ENCODE measurements at regions not wholly inside any gene's neighbourhood (a gene's known extent, or its start where the extent isn't known, plus 50 kb on each side); places are given as distances from the start of the nearest gene placed in this dataset.
"Not testable (repeated sequence)": the region's sequence is repeated elsewhere in the genome, so short reads cannot be mapped to it uniquely, and the experiment has no call there.

DNA sequence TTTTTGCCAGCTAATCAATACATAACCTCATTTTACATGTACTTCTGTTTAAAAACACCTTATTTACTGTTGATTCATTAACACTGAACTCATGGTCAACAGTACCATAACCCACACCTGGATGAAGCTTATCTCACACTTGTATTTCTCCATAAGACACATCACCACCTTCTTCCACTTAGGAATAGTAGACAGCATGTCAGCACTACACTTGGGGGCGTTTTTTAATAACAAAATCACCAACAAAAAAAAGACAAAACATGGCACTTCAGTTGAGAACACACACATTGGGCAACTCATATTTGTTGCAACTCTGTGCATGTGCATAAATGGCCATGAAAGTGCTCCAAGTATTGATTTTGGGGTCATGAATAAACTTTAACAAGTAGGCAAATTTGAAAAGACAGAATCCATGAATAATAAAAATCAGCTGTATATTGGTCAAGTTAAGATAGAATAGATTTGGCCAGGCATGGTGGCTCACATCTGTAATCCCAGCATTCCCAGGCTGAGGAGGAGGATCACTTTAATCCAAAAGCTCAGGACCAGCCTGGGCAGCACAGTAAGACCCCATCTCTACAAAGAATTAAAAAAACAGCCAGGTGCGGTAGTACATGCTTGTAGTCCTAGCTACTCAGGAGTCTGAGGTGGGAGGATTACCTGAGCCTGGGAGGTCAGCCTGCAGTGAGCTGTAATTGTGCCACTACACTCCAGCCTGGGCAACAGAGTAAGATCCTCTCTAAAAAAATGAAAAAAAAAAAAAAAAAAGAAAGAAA lies 84.4 kb upstream of the SRD5A2 start:
- H3K27ac ChIP-seq (ENCODE audit: low read depth in 1 of 3, low read length in 2 of 3): no peak overlapping the region
- H3K27me3 ChIP-seq (ENCODE audit: control insufficient read depth in 3 of 3, insufficient read depth in 3 of 3, low read length in 3 of 3): no peaks in the 10 kb centered on the region
- DNase-seq (no peak), FAIRE-seq (no peak)
- 78 to 88% (median 79%) methylated on average over 2 of the region's 2 CpGs for WGBS, 3 donors
- no peak overlapping the region for H3K4me3 ChIP-seq (ENCODE audit: low read depth in 1 of 3, low read length in 3 of 3)
- no peaks in the 10 kb centered on the region for H3K36me3 ChIP-seq (ENCODE audit: control insufficient read depth in 3 of 3, insufficient read depth in 2 of 3, low read depth in 1 of 3, low read length in 3 of 3)
- H3K9me3 ChIP-seq (ENCODE audit: control insufficient read depth in 2 of 2, insufficient read depth in 1 of 2, low read depth in 1 of 2, low read length in 1 of 2): peaks cover 0 to 7% of the 10 kb centered on the region in 2 donors
- H3K4me1 ChIP-seq (ENCODE audit: control insufficient read depth in 3 of 3, insufficient read depth in 2 of 3, low read depth in 1 of 3, low read length in 2 of 3): no peaks in the 10 kb centered on the region

GRCh38 chr2:31660812-31661335 lies 80.1 kb upstream of the SRD5A2 start:
- Histone ChIP-seq H3K9me3 (ENCODE audit: control insufficient read depth in 2 of 2, insufficient read depth in 1 of 2, low read depth in 1 of 2, low read length in 1 of 2) (peaks cover 0 to 7% of the 10 kb centered on the region in 2 donors), H3K27ac (ENCODE audit: low read depth in 1 of 3, low read length in 2 of 3) (no peak overlapping the region), H3K27me3 (ENCODE audit: control insufficient read depth in 3 of 3, insufficient read depth in 3 of 3, low read length in 3 of 3) (no peaks in the 10 kb centered on the region), H3K36me3 (ENCODE audit: control insufficient read depth in 3 of 3, insufficient read depth in 2 of 3, low read depth in 1 of 3, low read length in 3 of 3) (no peaks in the 10 kb centered on the region), H3K4me3 (ENCODE audit: low read depth in 1 of 3, low read length in 3 of 3) (no peak overlapping the region), H3K4me1 (ENCODE audit: control insufficient read depth in 3 of 3, insufficient read depth in 2 of 3, low read depth in 1 of 3, low read length in 2 of 3) (no peaks in the 10 kb centered on the region)
- FAIRE-seq (no peak), DNase-seq (no peak)
- 64 to 69% (median 65%) methylated on average over 2 of the region's 2 CpGs for WGBS, 3 donors

GRCh38 chr2:31660165-31660564 lies 79.4 kb upstream of the SRD5A2 start:
- Histone ChIP-seq H3K4me1 (ENCODE audit: control insufficient read depth in 3 of 3, insufficient read depth in 2 of 3, low read depth in 1 of 3, low read length in 2 of 3) (no peaks in the 10 kb centered on the region), H3K4me3 (ENCODE audit: low read depth in 1 of 3, low read length in 3 of 3) (no peak overlapping the region), H3K36me3 (ENCODE audit: control insufficient read depth in 3 of 3, insufficient read depth in 2 of 3, low read depth in 1 of 3, low read length in 3 of 3) (no peaks in the 10 kb centered on the region), H3K27me3 (ENCODE audit: control insufficient read depth in 3 of 3, insufficient read depth in 3 of 3, low read length in 3 of 3) (no peaks in the 10 kb centered on the region), H3K9me3 (ENCODE audit: control insufficient read depth in 2 of 2, insufficient read depth in 1 of 2, low read depth in 1 of 2, low read length in 1 of 2) (peaks cover 0 to 7% of the 10 kb centered on the region in 2 donors), H3K27ac (ENCODE audit: low read depth in 1 of 3, low read length in 2 of 3) (no peak overlapping the region)
- WGBS, 3 donors: 73 to 89% (median 80%) methylated on average over 2 of the region's 2 CpGs
- no peak for FAIRE-seq
- DNase-seq: no peak

DNA sequence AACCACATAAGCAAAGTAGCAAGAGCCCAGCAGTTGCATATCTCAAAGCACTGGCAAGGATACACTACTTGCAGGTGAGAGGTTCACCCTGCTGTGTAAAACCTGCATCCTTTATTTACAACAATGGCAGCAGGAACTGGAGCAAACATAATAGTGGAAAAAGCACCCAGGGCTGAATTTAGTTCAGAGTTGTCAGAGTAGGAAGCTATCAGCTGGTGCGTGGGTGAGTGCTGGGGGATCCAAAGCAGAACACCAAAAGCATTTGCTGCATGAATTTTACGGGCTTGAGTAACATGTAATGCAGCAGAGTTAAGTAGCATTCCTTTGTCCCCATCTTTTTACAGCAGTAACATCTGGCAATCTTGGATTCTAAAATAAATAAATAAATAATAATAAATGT lies 73.5 kb upstream of the SRD5A2 start:
- Histone ChIP-seq H3K9me3 (ENCODE audit: control insufficient read depth in 2 of 2, insufficient read depth in 1 of 2, low read depth in 1 of 2, low read length in 1 of 2) (no peaks in the 10 kb centered on the region), H3K27me3 (ENCODE audit: control insufficient read depth in 3 of 3, insufficient read depth in 3 of 3, low read length in 3 of 3) (no peaks in the 10 kb centered on the region), H3K4me3 (ENCODE audit: low read depth in 1 of 3, low read length in 3 of 3) (no peak overlapping the region), H3K4me1 (ENCODE audit: control insufficient read depth in 3 of 3, insufficient read depth in 2 of 3, low read depth in 1 of 3, low read length in 2 of 3) (no peaks in the 10 kb centered on the region), H3K36me3 (ENCODE audit: control insufficient read depth in 3 of 3, insufficient read depth in 2 of 3, low read depth in 1 of 3, low read length in 3 of 3) (no peaks in the 10 kb centered on the region), H3K27ac (ENCODE audit: low read depth in 1 of 3, low read length in 2 of 3) (no peak overlapping the region)
- no peak for DNase-seq
- WGBS, 3 donors: 55 to 76% (median 73%) methylated on average over 2 of the region's 2 CpGs
- FAIRE-seq: no peak

- Histone ChIP-seq H3K27me3 (ENCODE audit: control insufficient read depth in 3 of 3, insufficient read depth in 3 of 3, low read length in 3 of 3) (no peaks in the 10 kb centered on the region), H3K4me3 (ENCODE audit: low read depth in 1 of 3, low read length in 3 of 3) (no peak overlapping the region), H3K27ac (ENCODE audit: low read depth in 1 of 3, low read length in 2 of 3) (no peak overlapping the region), H3K4me1 (ENCODE audit: control insufficient read depth in 3 of 3, insufficient read depth in 2 of 3, low read depth in 1 of 3, low read length in 2 of 3) (no peaks in the 10 kb centered on the region), H3K9me3 (ENCODE audit: control insufficient read depth in 2 of 2, insufficient read depth in 1 of 2, low read depth in 1 of 2, low read length in 1 of 2) (no peaks in the 10 kb centered on the region), H3K36me3 (ENCODE audit: control insufficient read depth in 3 of 3, insufficient read depth in 2 of 3, low read depth in 1 of 3, low read length in 3 of 3) (no peaks in the 10 kb centered on the region)
- WGBS, 3 donors: 94 to 96% (median 96%) methylated on average over 6 of the region's 6 CpGs
- DNase-seq (no peak), FAIRE-seq (no peak)
These were observed 71.0 kb upstream of the SRD5A2 start for GRCh38 chr2:31651736-31652135.

- Histone ChIP-seq H3K9me3 (ENCODE audit: control insufficient read depth in 2 of 2, insufficient read depth in 1 of 2, low read depth in 1 of 2, low read length in 1 of 2) (no peaks in the 10 kb centered on the region), H3K27ac (ENCODE audit: low read depth in 1 of 3, low read length in 2 of 3) (no peak overlapping the region), H3K36me3 (ENCODE audit: control insufficient read depth in 3 of 3, insufficient read depth in 2 of 3, low read depth in 1 of 3, low read length in 3 of 3) (no peaks in the 10 kb centered on the region), H3K4me3 (ENCODE audit: low read depth in 1 of 3, low read length in 3 of 3) (no peak overlapping the region), H3K4me1 (ENCODE audit: control insufficient read depth in 3 of 3, insufficient read depth in 2 of 3, low read depth in 1 of 3, low read length in 2 of 3) (no peaks in the 10 kb centered on the region), H3K27me3 (ENCODE audit: control insufficient read depth in 3 of 3, insufficient read depth in 3 of 3, low read length in 3 of 3) (no peaks in the 10 kb centered on the region)
- DNase-seq (no peak), FAIRE-seq (no peak)
- 89 to 94% (median 89%) methylated on average over 2 of the region's 2 CpGs for WGBS, 3 donors
These were observed 70.5 kb upstream of the SRD5A2 start for GRCh38 chr2:31651267-31651666.

DNA sequence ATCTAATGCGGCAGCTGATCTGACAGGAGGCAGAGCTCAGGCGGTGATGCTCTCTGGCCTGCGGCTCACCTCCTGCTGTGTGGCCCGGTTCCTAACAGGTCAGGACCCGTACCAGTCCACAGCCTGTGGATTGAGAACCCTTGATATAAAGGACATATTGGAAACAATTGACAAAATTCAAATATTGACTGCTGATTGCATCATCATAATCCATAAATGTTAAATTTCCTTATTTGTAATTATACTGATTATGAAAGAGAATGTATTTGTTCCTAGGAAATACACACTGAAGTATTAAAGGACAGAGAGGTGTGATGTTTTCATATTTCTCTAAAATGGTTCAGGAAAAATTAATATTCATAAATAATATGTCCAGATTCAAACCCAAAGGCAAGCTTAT lies 63.8 kb upstream of the SRD5A2 start:
- Histone ChIP-seq H3K27ac (ENCODE audit: low read depth in 1 of 3, low read length in 2 of 3) (no peak overlapping the region), H3K36me3 (ENCODE audit: control insufficient read depth in 3 of 3, insufficient read depth in 2 of 3, low read depth in 1 of 3, low read length in 3 of 3) (no peaks in the 10 kb centered on the region), H3K4me1 (ENCODE audit: control insufficient read depth in 3 of 3, insufficient read depth in 2 of 3, low read depth in 1 of 3, low read length in 2 of 3) (no peaks in the 10 kb centered on the region), H3K9me3 (ENCODE audit: control insufficient read depth in 2 of 2, insufficient read depth in 1 of 2, low read depth in 1 of 2, low read length in 1 of 2) (no peaks in the 10 kb centered on the region), H3K27me3 (ENCODE audit: control insufficient read depth in 3 of 3, insufficient read depth in 3 of 3, low read length in 3 of 3) (no peaks in the 10 kb centered on the region), H3K4me3 (ENCODE audit: low read depth in 1 of 3, low read length in 3 of 3) (no peak overlapping the region)
- FAIRE-seq (no peak), DNase-seq (no peak)
- WGBS, 3 donors: 74 to 80% (median 77%) methylated on average over 5 of the region's 5 CpGs

DNA sequence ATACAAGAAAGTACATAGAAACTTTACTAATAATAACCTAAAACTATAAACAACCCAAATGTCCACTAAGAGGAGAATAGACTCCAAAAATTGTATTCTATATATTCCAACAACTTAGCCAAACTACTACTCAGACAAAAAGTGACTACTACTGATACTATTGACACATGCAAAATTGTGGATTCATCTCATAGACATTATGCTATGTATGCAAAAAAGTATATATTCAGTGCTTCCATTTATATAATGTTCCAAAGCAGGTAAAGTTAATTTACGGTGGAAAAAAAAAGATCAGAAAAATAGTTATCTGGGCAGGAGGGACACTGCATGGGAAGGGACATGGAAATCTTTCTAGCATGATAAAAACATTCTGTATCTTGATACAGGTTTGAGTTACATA lies 62.0 kb upstream of the SRD5A2 start:
- WGBS, 3 donors: 87 to 94% (median 90%) methylated on average over 1 of the region's 1 CpG
- Histone ChIP-seq H3K27me3 (ENCODE audit: control insufficient read depth in 3 of 3, insufficient read depth in 3 of 3, low read length in 3 of 3) (no peaks in the 10 kb centered on the region), H3K9me3 (ENCODE audit: control insufficient read depth in 2 of 2, insufficient read depth in 1 of 2, low read depth in 1 of 2, low read length in 1 of 2) (no peaks in the 10 kb centered on the region), H3K36me3 (ENCODE audit: control insufficient read depth in 3 of 3, insufficient read depth in 2 of 3, low read depth in 1 of 3, low read length in 3 of 3) (no peaks in the 10 kb centered on the region), H3K27ac (ENCODE audit: low read depth in 1 of 3, low read length in 2 of 3) (no peak overlapping the region), H3K4me3 (ENCODE audit: low read depth in 1 of 3, low read length in 3 of 3) (no peak overlapping the region), H3K4me1 (ENCODE audit: control insufficient read depth in 3 of 3, insufficient read depth in 2 of 3, low read depth in 1 of 3, low read length in 2 of 3) (no peaks in the 10 kb centered on the region)
- DNase-seq: no peak
- no peak for FAIRE-seq

- FAIRE-seq; H3K27me3 ChIP-seq (ENCODE audit: control insufficient read depth in 3 of 3, insufficient read depth in 3 of 3, low read length in 3 of 3); H3K27ac ChIP-seq (ENCODE audit: low read depth in 1 of 3, low read length in 2 of 3); H3K4me3 ChIP-seq (ENCODE audit: low read depth in 1 of 3, low read length in 3 of 3); H3K36me3 ChIP-seq (ENCODE audit: control insufficient read depth in 3 of 3, insufficient read depth in 2 of 3, low read depth in 1 of 3, low read length in 3 of 3); DNase-seq; H3K9me3 ChIP-seq (ENCODE audit: control insufficient read depth in 2 of 2, insufficient read depth in 1 of 2, low read depth in 1 of 2, low read length in 1 of 2); H3K4me1 ChIP-seq (ENCODE audit: control insufficient read depth in 3 of 3, insufficient read depth in 2 of 3, low read depth in 1 of 3, low read length in 2 of 3): not testable (repeated sequence)
- 59 to 75% (median 62%) methylated on average over 5 of the region's 5 CpGs for WGBS, 3 donors
These were observed 51.5 kb upstream of the SRD5A2 start for GRCh38 chr2:31632201-31632600.
